Loucy (cell line): ENCODE measurements at regions not wholly inside any gene's neighbourhood (a gene's known extent, or its start where the extent isn't known, plus 50 kb on each side); places are given as distances from the start of the nearest gene placed in this dataset.

Experiments used
- H2AFZ ChIP-seq: fragments of 200-600 bp; sonication (generic); 2 replicates; pipeline ENCODE4 v1.6.0; 2016; ENCODE audit warnings: antibody characterized with exemption, mild to moderate bottlenecking, low read length, moderate library complexity
- H3F3A ChIP-seq: fragments of 200-600 bp; 2 replicates; pipeline ENCODE4 v1.6.0; 2016; ENCODE audit warnings: antibody characterized with exemption, low read depth, mild to moderate bottlenecking
- H3K27me3 ChIP-seq: fragments of 200-600 bp; sonication (generic); 2 replicates; pipeline ENCODE4 v1.6.1; 2014; ENCODE audit warnings: low read length, mild to moderate bottlenecking; ENCODE audit not compliant: insufficient read depth, poor library complexity, severe bottlenecking
- H3K36me3 ChIP-seq: fragments of 200-600 bp; sonication (generic); 2 replicates; pipeline ENCODE4 v1.6.1; 2016; ENCODE audit warnings: low read length; ENCODE audit not compliant: insufficient read depth
- H3K4me1 ChIP-seq: fragments of 200-600 bp; sonication (generic); 2 replicates; pipeline ENCODE4 v1.5.1; 2014; ENCODE audit warnings: low read length, mild to moderate bottlenecking; ENCODE audit not compliant: insufficient read depth, poor library complexity, severe bottlenecking
- H3K4me2 ChIP-seq: fragments of 200-600 bp; sonication (generic); 2 replicates; pipeline ENCODE4 v1.6.0; 2014; ENCODE audit warnings: antibody characterized with exemption, low read length, low read depth, mild to moderate bottlenecking; ENCODE audit not compliant: poor library complexity, severe bottlenecking
- H3K4me3 ChIP-seq: fragments of 200-600 bp; sonication (generic); 2 replicates; pipeline ENCODE4 v1.5.1; 2014; ENCODE audit warnings: low read length, mild to moderate bottlenecking, mixed read lengths; ENCODE audit not compliant: poor library complexity, severe bottlenecking
- H3K79me2 ChIP-seq: fragments of 200-600 bp; sonication (generic); 2 replicates; pipeline ENCODE4 v1.6.1; 2014; ENCODE audit warnings: low read length; ENCODE audit not compliant: insufficient read depth
- H3K9ac ChIP-seq: fragments of 200-600 bp; sonication (generic); 2 replicates; pipeline ENCODE4 v1.6.0; 2014; ENCODE audit warnings: mild to moderate bottlenecking, low read depth, low read length, moderate library complexity; ENCODE audit not compliant: poor library complexity, severe bottlenecking
- H3K9me2 ChIP-seq: fragments of 200-600 bp; sonication (generic); replicated peaks from 2 replicates; pipeline ENCODE4 v1.6.1; 2016; ENCODE audit warnings: low read depth, low read length, mixed read lengths
- H3K9me3 ChIP-seq: fragments of 200-600 bp; sonication (generic); 2 replicates; pipeline ENCODE4 v1.6.1; 2014; ENCODE audit warnings: mild to moderate bottlenecking, antibody characterized with exemption, low read length, low read depth; ENCODE audit not compliant: insufficient read depth
- H4K20me1 ChIP-seq: fragments of 200-600 bp; sonication (generic); 2 replicates; pipeline ENCODE4 v1.6.0; 2014; ENCODE audit warnings: antibody characterized with exemption, low read length, mild to moderate bottlenecking; ENCODE audit not compliant: insufficient read depth, poor library complexity, severe bottlenecking
- CTCF ChIP-seq: fragments of 200-600 bp; sonication (generic); conservative IDR thresholded peaks from 2 replicates; pipeline ENCODE4 v1.5.1; 2014; ENCODE audit warnings: mild to moderate bottlenecking, antibody characterized with exemption, low read length
- EZH2phosphoT487 ChIP-seq: fragments of 200-600 bp; IDR thresholded peaks from 2 replicates; pipeline ENCODE4 v1.6.1; 2018; ENCODE audit warnings: antibody characterized with exemption, mild to moderate bottlenecking, moderate library complexity, borderline replicate concordance

GRCh38 chr18:56186319-56186718 lies 452.1 kb downstream of the TXNL1 start:
- Histone ChIP-seq H3K4me2 (no peak overlapping the region), H3K79me2 (no peaks in the 10 kb centered on the region), H3K27me3 (no peaks in the 10 kb centered on the region), H3F3A (no peaks in the 10 kb centered on the region), H4K20me1 (no peaks in the 10 kb centered on the region), H3K36me3 (no peaks in the 10 kb centered on the region), H3K4me3 (no peak overlapping the region), H3K4me1 (no peaks in the 10 kb centered on the region), H3K9me3 (peaks cover 4% of the 10 kb centered on the region; the same call in 1 of the 2 replicates), H3K9me2 (no peaks in the 10 kb centered on the region), H3K9ac (no peak overlapping the region), H2AFZ (no peak overlapping the region)
- TF ChIP-seq CTCF = no peak
- TF ChIP-seq EZH2phosphoT487 = no peak

- H3K79me2 ChIP-seq = no peaks in the 10 kb centered on the region
- H3K9ac ChIP-seq = no peak overlapping the region
- no peaks in the 10 kb centered on the region for H3K4me1 ChIP-seq
- H2AFZ ChIP-seq = no peak overlapping the region
- H3K4me2 ChIP-seq = no peak overlapping the region
- H3K9me3 ChIP-seq = peaks cover 4% of the 10 kb centered on the region; the same call in 1 of the 2 replicates
- H4K20me1 ChIP-seq = no peaks in the 10 kb centered on the region
- no peaks in the 10 kb centered on the region for H3K27me3 ChIP-seq
- H3K9me2 ChIP-seq = no peaks in the 10 kb centered on the region
- H3F3A ChIP-seq = no peaks in the 10 kb centered on the region
- TF ChIP-seq CTCF = no peak
- TF ChIP-seq EZH2phosphoT487 = no peak
- H3K4me3 ChIP-seq = no peak overlapping the region
- H3K36me3 ChIP-seq = no peaks in the 10 kb centered on the region
Observed at GRCh38 chr18:56185126-56185525, 453.3 kb downstream of the TXNL1 start.

- H3K79me2 ChIP-seq = no peaks in the 10 kb centered on the region
- no peaks in the 10 kb centered on the region for H3K36me3 ChIP-seq
- TF ChIP-seq EZH2phosphoT487 = no peak
- no peak for TF ChIP-seq CTCF
- no peaks in the 10 kb centered on the region for H3K9me2 ChIP-seq
- no peak overlapping the region for H2AFZ ChIP-seq
- no peak overlapping the region for H3K9ac ChIP-seq
- H3K4me1 ChIP-seq = no peaks in the 10 kb centered on the region
- H4K20me1 ChIP-seq = no peaks in the 10 kb centered on the region
- H3K27me3 ChIP-seq = no peaks in the 10 kb centered on the region
- no peak overlapping the region for H3K4me2 ChIP-seq
- no peaks in the 10 kb centered on the region for H3K9me3 ChIP-seq
- no peak overlapping the region for H3K4me3 ChIP-seq
- no peaks in the 10 kb centered on the region for H3F3A ChIP-seq
Observed at GRCh38 chr18:56176751-56177150, 461.6 kb downstream of the TXNL1 start.
